ENCODE measurements at regions not wholly inside any gene's neighbourhood (a gene's known extent, or its start where the extent isn't known, plus 50 kb on each side); places are given as distances from the start of the nearest gene placed in this dataset.
A peak's percentile ranks its signal among the peaks of the same experiment; 100 is the strongest.

DNA sequence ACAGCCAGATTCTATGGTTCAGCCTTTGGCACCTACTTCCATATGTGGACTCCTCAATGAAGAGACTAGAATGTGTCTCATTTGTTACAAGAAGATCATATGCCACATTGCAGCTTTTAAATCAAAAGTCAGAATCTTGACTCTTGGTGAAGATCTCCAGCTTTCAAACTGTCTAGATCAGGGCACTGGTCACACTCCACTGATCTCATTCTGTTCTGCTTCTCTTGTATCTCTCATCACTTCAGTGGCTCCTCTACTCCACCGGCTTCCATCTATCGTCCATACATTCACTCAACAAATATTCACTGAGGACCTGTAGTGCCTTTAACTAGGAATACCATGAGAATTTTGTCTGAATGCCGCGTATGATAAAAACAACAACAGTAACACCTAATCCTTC is 203.3 kb upstream of the LPP start:
- no peak for DNase-seq (ENCODE audit: low read depth in 1 of 2, low spot score in 1 of 2)

DNA sequence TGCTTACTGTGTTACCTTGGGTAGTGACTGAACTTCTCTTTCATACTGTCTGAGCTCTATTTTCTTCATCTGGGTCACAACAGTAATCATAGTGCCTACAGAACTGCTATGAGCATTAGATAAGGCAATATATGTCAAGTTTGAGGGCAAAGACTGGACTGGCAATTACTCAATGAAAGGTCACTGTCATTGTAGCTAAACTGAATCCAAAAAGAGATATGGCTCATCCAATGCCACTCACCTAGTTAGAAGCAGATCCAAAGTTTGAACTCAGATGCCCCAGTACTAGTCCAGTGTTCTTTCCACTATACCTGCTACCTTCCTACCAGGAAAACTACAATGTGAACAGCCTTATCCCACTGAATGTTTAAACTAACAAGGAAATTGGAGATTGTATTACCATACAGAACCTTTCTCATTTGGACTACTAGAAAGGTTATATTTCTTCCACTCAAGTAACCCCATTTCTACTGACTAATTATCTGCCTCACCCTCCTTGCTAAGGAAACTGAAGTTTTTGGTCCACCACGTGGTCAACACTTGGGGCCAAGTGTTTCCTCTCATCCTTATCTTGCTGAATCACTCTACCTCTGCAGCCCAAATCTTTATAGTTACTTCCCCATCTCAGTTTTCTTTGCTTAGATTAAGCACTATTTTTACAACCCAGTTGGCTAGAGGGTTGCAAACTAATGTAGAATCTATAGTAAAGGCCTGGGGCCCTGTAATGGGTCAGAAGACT is 202.3 kb upstream of the LPP start:
- DNase-seq (ENCODE audit: low read depth in 1 of 2, low spot score in 1 of 2), result no peak

DNA sequence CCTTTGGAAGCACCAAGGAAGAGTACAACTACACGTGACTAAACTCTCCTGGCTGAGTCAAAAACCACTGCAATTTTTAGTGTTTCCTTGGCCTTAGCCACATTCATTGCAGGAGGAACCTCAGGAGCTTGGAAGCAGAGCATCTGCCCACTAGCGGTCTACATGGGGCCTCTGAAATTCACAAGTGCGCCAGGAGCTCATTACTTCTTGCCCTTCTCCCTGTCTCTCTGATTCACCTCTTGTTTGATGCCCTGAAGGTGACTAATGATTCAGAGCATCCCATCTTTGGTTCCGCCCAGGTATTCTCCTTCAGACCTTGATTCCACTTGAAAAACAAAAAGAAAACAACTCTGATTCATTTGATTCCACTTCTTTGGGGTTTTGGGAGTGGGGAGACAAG is 201.1 kb upstream of the LPP start:
- DNase-seq (ENCODE audit: low read depth in 1 of 2, low spot score in 1 of 2), result no peak

DNA sequence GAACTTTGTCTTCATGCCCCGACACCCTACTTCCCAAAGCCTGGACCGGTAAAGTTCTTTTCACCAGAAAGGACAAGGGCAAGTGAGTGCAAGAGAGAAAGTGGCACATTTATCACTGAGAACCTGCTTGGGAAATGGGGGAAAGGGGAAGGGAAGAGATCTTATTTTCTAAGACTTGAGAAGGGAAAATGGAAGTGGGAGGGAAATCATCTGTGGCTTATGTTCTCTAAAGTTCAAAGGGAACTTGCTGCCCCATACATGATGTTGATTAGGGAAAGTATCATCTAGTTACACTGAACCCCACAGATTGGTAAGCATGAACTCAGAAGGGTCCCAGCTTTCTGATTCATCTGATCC is 199.5 kb upstream of the LPP start:
- no peak for DNase-seq (ENCODE audit: low read depth in 1 of 2, low spot score in 1 of 2)

DNA sequence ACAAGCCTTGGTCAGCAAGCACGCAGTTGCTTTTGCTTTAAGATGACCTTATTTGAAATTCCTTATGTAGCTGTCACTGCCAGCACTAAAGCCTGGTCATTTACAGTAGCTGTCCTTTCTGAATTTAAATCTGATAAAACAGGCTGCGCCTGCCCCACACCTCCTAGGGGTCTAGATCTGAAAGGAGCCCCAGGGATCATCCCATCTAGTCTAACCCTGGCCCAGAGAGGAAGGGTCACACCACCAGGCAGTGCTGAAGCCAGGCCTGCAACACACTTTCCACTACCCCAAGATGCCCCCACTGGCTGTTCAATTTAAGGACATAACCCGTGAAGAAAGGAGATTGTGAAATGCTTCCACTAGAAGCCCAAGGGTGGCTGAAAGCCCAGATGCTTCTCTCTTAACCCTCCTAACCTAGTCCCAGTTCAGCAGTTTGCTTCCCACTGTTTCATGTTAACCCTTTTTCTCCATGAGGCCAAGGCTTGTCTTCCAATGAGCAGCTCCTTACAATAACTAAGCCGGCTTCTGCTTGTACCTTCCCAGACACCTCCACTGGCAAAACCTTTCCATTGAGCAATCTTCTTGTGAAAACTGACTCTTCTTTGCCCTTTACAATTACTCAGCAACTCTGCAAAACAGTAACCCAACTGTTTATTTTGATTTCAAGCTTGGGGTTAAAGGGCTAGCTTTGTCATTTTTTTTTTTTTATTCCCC is 198.9 kb upstream of the LPP start:
- no peak for DNase-seq (ENCODE audit: low read depth in 1 of 2, low spot score in 1 of 2)

DNA sequence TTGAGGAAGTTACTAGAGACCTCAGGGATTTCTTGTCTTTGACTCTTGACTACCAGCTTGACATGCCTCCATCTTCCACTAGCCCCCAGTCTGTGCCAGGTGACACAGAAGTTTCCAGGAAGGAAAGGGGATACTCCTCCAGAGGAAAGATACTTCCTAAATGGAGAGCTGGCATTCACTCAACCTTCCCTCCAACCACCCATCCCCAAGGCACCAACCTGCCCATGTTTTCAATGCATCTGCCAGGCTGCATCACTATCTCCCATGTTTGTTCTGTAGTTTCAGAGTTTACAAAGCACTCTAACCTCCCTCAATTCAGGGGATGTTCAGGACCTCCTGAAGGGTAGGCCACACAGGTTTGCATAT is 198.4 kb upstream of the LPP start:
- no peak for DNase-seq (ENCODE audit: low read depth in 1 of 2, low spot score in 1 of 2)

DNA sequence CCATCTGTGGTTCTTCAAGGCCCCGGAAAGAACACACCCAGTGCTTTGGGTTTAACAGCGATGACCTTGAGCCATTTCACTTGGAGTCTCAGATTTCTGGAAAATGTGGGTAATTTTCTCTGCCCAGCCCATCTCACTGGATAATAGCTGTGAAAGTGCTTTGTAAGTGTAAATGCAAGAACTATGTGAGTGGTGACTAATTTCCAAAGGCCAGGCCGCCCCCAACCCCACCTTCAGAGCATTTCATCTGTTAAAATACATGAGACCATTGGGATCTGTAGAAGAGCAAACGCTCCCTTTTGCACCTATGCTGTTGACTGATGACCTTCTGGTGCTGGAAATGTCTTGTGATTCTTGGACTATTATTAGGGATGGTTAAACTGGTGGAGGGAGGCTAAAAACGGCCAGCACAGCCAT is 196.8 kb upstream of the LPP start:
- no peak for DNase-seq (ENCODE audit: low read depth in 1 of 2, low spot score in 1 of 2)

DNA sequence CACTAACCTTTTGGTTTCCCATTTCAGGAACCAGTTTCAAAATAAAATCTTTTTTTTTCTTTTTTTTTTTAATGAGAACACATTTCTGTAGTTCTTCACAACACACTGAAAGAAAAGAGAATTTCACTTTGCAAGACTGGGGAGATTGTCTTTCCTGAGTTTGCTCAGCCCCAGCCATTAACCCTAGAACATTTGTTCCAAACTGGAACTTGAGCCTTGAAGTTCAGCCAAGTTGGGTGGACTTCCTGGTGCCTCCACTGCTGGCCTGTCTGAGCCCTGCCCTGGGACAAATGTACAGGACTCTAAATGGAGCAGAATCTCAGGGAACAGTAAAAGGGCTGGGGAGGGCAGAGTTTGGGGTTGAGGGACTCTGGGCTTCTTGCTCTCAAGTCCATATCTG is 196.4 kb upstream of the LPP start:
- DNase-seq (ENCODE audit: low read depth in 1 of 2, low spot score in 1 of 2), result no peak

DNA sequence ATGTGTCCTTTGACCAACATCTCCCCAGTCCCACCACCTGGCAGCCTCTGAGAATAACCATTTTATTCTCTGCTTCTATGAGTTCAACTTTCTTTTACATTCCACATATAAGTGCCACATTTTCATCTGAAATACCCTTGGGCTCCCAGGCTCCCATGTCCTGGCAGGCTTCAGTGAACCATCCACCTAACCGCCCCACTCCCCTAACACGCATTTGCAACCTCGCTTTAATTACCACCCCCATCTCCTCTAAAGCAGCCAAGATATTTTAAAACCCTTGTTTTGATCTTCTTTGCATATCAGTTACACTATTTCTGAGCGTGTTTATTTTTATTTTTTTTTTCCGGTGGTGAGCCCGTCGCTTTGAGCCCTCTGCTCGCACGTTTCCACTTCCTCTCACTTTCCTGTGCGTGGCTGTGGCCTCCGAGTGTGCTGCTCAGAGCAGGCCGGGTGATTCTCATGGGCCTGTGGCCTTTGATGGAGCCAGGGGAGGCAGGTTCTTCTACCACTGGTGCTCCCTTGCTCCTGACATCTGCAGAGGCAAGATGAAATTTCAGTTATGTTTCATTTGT is 195.4 kb upstream of the LPP start:
- DNase-seq (ENCODE audit: low read depth in 1 of 2, low spot score in 1 of 2), result peak; percentile 24 to 42

DNA sequence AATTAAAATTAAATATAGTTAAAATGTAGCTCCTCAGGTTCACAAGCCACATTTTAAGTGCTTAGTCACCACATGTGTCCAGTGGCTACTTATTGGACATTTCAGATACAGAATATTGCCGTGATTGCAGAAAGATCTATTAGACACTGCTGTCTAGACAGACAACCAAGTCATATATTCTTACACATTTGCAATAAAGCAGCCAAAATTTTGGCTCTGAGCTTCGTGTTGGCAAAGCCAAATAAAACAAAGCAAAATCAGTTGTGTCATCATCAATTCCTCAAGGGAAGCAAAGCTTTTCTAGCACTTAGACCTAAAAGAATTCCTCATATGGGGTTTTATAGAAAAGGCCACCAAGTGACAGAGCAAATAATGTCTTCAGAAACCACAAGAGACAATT is 193.1 kb upstream of the LPP start:
- DNase-seq (ENCODE audit: low read depth in 1 of 2, low spot score in 1 of 2), result no peak

DNA sequence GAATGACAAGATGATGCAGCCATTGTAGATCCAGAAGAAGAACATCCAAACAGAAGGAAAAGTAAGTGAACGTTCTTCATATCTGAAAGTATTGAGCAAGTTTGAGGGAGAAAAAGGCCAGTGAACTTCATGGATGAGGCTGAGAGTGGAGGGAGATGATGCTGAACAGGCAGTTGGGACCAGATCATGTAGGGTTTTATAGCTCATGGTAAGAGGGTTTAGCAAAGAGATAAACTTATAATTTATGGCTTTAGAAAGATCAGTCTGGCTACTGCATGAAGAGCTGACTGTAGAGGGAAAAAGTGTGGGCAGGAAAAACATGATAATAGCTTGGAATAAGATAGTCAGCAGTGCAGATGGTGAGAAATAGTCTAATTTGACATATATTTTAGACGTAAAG is 192.6 kb upstream of the LPP start:
- DNase-seq (ENCODE audit: low read depth in 1 of 2, low spot score in 1 of 2), result no peak

DNA sequence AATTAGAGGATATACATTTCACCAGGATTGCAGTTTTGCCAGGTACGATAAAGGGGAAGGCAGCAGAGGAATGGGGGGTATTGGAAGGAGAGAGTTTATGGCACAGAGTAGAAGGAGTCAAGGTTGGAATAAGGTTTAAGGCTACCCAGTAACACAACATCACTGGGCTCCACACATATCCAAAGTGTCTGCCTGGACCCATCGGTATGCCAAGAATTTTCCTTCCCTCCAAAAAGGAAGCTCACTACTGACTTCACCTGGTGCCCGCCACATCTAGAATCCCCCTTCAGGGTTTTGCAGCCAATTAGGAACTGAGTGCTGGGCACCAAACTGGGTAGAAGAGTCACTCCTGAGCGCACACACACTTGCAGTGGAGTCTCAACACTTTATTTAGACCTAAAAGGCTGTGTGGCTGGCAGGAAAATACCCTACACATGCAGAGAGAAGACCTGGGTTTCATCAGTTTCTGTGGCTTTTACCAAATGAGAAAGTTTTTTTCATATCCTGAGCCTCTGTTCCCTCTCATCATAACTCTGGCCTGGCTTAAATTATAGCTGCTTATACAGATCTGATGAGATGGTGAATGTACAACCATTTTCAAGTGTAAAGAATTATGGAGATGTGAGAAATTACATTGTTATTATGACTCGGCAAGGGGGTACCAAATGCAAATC is 190.8 kb upstream of the LPP start:
- DNase-seq (ENCODE audit: low read depth in 1 of 2, low spot score in 1 of 2), result no peak

DNA sequence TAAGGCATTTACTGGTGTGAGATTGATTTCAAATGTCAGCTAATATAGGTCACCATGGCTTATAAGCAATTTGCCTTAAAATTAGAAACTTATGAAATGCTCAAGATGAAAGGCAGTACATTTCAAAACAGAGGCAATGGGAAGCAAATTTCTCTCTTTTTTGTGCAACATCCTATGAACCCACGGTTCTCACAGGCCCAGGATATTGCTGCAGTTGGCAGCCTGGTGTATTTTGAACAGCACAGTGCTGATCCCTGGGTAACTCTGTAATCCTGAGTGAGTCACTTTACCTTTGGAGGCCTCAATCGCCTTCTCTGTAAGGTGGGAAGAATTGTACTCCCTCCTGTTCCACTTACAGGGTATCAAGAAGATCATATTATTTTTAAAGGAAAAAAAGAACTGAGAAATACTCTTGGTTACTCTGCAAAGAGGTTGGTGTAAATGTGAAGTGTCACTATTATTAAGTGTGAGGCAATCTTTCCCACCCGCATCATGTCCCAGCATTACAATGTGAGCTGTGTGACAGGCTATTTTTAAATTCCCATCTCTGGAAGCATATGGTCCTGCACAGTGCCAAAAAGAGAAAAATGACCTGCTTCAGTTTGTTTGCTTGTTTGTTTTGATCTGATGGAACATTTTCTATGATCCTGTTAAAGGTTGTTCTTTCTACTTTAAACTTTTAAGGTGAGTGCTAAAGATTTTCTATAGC is 190.1 kb upstream of the LPP start:
- DNase-seq (ENCODE audit: low read depth in 1 of 2, low spot score in 1 of 2), result no peak

DNA sequence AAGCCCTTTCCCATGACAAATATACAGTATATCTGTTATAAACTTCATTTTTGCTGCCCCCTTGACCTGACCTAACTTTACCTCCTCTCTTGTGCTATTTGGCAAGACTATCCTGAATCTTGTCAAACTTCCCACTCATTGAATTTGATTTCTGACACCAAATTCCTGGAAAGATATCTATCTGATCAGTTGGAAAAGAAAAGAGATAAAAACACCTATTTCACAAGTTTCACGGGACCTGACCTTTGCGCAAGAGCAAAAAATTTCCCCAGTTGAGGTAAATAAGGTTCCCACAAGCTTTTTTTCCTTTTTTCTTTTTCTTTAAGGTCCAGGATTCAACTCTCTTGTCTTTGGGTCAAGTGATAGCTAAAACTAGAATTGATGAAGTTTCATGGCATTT is 189.2 kb upstream of the LPP start:
- no peak for DNase-seq (ENCODE audit: low read depth in 1 of 2, low spot score in 1 of 2)

DNA sequence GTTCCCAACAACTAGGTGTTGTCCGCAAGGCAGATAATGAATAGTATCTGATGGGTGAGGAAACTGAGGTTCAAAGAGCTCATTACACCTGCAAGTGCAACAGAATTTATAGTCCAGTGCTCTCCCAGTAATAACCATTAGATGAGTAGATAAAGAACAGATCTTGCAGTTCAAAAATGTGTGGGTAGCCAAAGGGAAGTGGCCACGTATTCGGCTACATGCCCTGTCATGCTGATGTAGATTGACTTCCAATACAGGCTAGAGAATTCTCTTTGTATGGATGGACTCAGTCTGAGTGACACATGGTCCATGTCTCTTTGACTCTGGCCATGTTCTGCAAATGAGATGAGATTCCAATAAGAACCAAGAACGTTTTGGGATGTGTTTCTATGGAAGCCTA is 187.9 kb upstream of the LPP start:
- no peak for DNase-seq (ENCODE audit: low read depth in 1 of 2, low spot score in 1 of 2)

DNA sequence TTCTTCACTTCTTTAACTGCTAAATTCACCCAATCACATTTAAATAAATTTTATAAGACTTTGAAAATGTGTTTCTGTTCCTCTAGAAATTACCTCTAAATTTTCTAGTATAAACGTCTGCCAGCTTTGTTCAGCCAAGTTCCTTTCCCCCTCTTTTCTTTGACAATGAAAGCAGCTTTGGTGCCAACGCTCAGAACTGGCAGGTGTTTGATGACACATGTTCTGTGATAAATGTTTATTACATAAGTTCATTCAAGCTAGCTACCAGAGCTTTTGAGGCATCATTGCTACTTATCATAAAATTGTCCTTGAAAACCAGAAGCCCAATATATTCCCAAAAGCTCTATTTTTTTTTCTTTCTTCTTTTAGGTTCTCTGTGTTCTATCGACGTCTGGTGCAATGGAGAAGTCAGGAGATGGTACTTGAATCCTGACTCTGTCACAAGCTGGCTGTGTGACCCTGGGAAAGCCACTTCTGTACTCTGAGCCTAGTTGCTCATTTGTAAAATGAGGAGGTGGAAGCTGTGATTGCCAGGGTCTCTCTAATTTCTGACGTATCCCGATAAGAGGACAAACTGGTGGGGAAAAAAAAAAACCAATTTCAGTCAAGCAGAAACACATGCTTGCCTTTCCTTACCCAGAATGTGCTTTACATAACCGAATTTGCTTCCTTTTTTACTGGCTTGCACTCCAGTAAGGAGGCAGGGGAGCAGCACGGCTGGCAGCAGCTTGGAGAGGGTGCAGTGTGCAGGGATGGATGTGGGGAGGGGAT is 187.1 kb upstream of the LPP start:
- DNase-seq (ENCODE audit: low read depth in 1 of 2, low spot score in 1 of 2), result no peak

DNA sequence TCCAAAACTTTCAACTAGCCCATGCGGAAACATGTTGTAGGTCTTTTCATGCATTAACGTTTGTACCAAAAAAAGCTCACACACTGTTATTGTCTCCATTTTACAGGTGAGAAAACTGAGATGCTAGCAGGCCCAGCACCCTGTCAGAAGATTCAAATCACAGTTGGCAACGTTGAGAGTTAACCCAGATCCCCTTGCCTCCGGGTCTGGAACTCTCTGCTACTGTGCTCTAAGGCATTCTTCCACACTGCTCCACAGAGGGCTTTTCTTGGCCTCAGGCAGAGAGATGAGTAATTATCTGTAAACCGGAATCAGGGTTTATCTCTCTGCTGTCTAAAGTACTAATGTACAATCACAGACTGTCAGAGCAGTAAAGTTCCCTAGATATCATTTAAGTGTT is 186.0 kb upstream of the LPP start:
- DNase-seq (ENCODE audit: low read depth in 1 of 2, low spot score in 1 of 2), result no peak

DNA sequence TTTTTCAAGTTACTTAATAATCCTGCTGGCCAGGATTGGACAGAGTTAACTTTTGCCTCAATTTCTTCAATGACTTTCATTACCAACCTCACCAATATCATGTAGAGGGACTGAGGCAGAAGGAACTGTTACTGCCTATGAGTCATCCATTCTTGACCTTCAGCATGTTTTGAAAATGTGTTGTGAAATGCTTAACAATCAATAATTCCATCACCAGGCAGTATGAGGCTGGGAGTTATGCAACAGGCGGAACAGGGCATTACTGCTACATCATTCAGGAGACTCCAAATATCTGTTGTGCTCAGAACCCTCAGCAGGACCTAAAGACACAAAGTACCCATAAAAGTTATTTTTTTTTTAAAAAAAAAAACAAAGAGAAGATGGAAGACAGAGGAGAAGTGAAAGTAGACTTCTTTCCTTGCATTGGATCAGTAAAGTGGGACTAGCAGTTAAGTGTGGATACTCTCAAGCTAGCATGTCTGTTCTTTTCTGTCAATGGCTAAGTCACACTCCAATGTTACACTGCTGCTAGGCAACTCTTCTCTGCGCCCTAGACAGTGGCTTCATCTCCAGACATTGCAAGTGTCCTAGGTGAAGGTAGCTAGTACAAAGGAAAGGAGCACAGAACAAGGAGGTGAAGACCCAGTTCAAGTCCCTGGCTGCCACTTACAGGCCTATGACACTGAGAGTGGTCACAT is 184.9 kb upstream of the LPP start:
- DNase-seq (ENCODE audit: low read depth in 1 of 2, low spot score in 1 of 2), result no peak

DNA sequence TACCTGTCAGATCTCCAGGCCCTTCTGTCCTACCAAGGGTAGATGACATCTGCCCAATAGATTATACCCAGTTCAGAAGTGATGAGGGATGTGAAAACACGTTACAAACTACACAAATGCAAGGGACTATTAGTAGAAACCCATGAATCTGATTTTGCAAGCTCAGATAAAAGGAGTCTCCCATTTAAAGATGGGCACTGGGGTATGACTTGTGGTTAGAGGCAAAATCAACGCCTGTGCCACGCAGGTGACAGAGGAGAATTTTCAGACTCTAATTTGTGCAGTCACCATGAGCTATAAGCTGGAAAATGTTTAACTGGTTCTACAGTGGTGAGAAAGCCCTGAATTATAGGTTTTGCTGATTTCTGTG is 184.4 kb upstream of the LPP start:
- no peak for DNase-seq (ENCODE audit: low read depth in 1 of 2, low spot score in 1 of 2)

DNA sequence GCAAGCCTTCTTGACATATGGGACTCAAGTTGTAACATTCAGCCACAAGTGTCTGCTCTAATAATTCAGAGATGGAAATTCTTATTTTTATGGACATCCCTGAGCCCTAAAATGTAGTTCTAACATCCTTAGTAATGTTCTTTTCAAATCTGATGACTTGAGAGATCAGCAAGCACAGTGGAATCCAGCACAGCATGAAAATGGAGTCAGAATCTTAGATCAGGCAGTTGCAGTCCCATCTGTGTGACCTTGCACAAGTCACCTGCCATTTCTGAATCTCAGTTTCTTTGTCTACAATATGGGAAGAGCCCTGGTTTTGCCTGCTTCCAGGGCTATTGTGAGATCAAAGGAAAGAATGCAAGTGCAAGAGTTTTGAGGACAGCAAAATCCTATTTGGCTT is 183.9 kb upstream of the LPP start:
- no peak for DNase-seq (ENCODE audit: low read depth in 1 of 2, low spot score in 1 of 2)

Measured in activated CD4-positive, alpha-beta T cell treated with anti-CD3 and anti-CD28 coated beads, Interleukin-2, amount 50 U/mL, for 24 hours (primary cell).